ENCODE measurements at regions not wholly inside any gene's neighbourhood (a gene's known extent, or its start where the extent isn't known, plus 50 kb on each side); places are given as distances from the start of the nearest gene placed in this dataset.

- intact Hi-C loops (cut with DNase I; ENCODE audit: low total_unique reads): no loop called here
- Histone ChIP-seq H3K9me3 (peaks cover 0 to 29% (median 17%) of the 10 kb centered on the region in 8 donors), H3K27me3 (replicated peaks in 1 of 7) (no peaks in the 10 kb centered on the region)
Observed at GRCh38 chr4:162681212-162681611, 485.5 kb downstream of the NAF1 start.

GRCh38 chr4:162675661-162676060 lies 491.0 kb downstream of the NAF1 start:
- Histone ChIP-seq H3K27me3 (replicated peaks in 1 of 7) (no peaks in the 10 kb centered on the region), H3K4me1 (no peaks in the 10 kb centered on the region), H3K9me3 (peaks cover 0 to 39% (median 17%) of the 10 kb centered on the region in 8 donors), H3K27ac (no peak overlapping the region), H3K36me3 (no peaks in the 10 kb centered on the region), H3K4me3 (no peak overlapping the region)
- intact Hi-C loops (cut with DNase I; ENCODE audit: low total_unique reads): no loop called here
- 59 to 75% (median 68%) methylated on average over 2 of the region's 2 CpGs for WGBS, 5 donors
- no peak for DNase-seq
- no peak for TF ChIP-seq POLR2AphosphoS5 (IDR thresholded peaks at IDR 0.05)
- TF ChIP-seq POLR2A (IDR thresholded peaks at IDR 0.05): no peak
- TF ChIP-seq CTCF (IDR thresholded peaks at IDR 0.05 in 8 of 11, conservative IDR thresholded peaks at IDR 0.05 in 3 of 11): no peak

More at GRCh38 chr4:162681212-162681611, 485.5 kb downstream of the NAF1 start:
- 22 to 57% (median 31%) methylated on average over 2 of the region's 2 CpGs for WGBS, 5 donors
- TF ChIP-seq CTCF (IDR thresholded peaks at IDR 0.05 in 8 of 11, conservative IDR thresholded peaks at IDR 0.05 in 3 of 11) (no peak), POLR2A (IDR thresholded peaks at IDR 0.05) (no peak), POLR2AphosphoS5 (IDR thresholded peaks at IDR 0.05) (no peak)
- no peak for DNase-seq
- H3K27ac ChIP-seq: no peak overlapping the region
- H3K4me1 ChIP-seq: no peaks in the 10 kb centered on the region
- H3K4me3 ChIP-seq: no peak overlapping the region
- H3K36me3 ChIP-seq: no peaks in the 10 kb centered on the region

- no peaks in the 10 kb centered on the region for H3K4me1 ChIP-seq
- H3K36me3 ChIP-seq: no peaks in the 10 kb centered on the region
- no peak overlapping the region for H3K4me3 ChIP-seq
- WGBS, 5 donors: 65 to 90% (median 75%) methylated on average over 1 of the region's 1 CpG
- TF ChIP-seq CTCF (IDR thresholded peaks at IDR 0.05 in 8 of 11, conservative IDR thresholded peaks at IDR 0.05 in 3 of 11) (no peak), POLR2AphosphoS5 (IDR thresholded peaks at IDR 0.05) (no peak), POLR2A (IDR thresholded peaks at IDR 0.05) (no peak)
- intact Hi-C loops (cut with DNase I; ENCODE audit: low total_unique reads): no loop called here
- no peaks in the 10 kb centered on the region for H3K27me3 ChIP-seq (replicated peaks in 1 of 7)
- peaks cover 0 to 15% (median 0%) of the 10 kb centered on the region in 8 donors for H3K9me3 ChIP-seq
- DNase-seq: no peak
- H3K27ac ChIP-seq: no peak overlapping the region
Observed at GRCh38 chr4:162661913-162662312, 498.1 kb upstream of the FSTL5 start.

- WGBS, 5 donors: 83 to 100% (median 91%) methylated on average over 1 of the region's 1 CpG
- Histone ChIP-seq H3K9me3 (no peaks in the 10 kb centered on the region), H3K36me3 (no peaks in the 10 kb centered on the region), H3K4me1 (no peaks in the 10 kb centered on the region), H3K4me3 (no peak overlapping the region), H3K27me3 (replicated peaks in 1 of 7) (no peaks in the 10 kb centered on the region), H3K27ac (no peak overlapping the region)
- no peak for DNase-seq
- intact Hi-C loops (cut with DNase I; ENCODE audit: low total_unique reads): no loop called here
- TF ChIP-seq CTCF (IDR thresholded peaks at IDR 0.05 in 8 of 11, conservative IDR thresholded peaks at IDR 0.05 in 3 of 11) (no peak), POLR2AphosphoS5 (IDR thresholded peaks at IDR 0.05) (no peak), POLR2A (IDR thresholded peaks at IDR 0.05) (no peak)
Observed at GRCh38 chr4:162659716-162660115, 495.9 kb upstream of the FSTL5 start.

Data from spleen (tissue), 11 donors.